Activated CD8-positive, alpha-beta memory T cell treated with anti-CD3 and anti-CD28 coated beads for 4 hours (primary cell): ENCODE measurements at regions not wholly inside any gene's neighbourhood (a gene's known extent, or its start where the extent isn't known, plus 50 kb on each side); places are given as distances from the start of the nearest gene placed in this dataset.

ENCODE experiments used
- DNase-seq, 2 donors: peaks; one replicate each; pipeline ENCODE4 v3.0.0-alpha.2; 2020; ENCODE audit warnings: low read depth in 2 of 2

DNA sequence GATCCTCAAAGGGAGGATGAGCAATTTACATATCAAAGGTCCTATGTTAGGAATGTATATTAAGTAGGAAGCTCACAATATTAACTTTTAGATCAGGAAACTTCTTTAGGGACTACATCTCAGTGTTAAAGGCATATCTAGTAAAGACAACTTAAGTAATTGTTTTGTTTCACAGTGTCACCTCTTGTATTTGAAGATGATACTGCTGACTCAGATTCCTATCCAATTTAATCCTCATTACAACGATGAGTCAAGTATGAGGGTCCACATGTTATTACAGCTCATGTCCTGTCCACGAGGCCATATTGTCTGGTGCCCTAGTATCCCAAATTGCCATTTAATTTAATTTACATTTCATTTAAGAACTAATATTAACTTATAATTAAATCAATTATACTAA, 523.9 kb downstream of the CCDC85A start:
- no peak for DNase-seq

DNA sequence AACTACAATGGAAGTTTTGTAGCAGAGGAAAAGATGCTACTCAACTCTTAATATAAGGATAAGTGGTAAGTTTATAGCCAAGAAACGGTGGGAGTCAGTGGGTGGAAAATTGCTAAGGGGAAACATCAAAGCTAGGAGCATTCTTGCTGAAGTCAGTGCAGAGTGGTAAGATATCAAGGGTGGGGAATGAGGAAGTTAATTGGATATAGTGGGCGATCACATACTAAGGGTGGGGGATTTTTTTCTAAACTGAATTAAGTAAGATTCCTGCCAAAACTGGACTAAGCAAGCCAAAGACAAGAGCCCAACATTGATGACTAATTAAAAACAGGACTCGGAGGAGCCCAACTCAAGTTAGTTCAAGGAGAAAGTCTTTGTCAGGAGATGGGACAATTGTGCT, 525.4 kb downstream of the CCDC85A start:
- DNase-seq = no peak

DNA sequence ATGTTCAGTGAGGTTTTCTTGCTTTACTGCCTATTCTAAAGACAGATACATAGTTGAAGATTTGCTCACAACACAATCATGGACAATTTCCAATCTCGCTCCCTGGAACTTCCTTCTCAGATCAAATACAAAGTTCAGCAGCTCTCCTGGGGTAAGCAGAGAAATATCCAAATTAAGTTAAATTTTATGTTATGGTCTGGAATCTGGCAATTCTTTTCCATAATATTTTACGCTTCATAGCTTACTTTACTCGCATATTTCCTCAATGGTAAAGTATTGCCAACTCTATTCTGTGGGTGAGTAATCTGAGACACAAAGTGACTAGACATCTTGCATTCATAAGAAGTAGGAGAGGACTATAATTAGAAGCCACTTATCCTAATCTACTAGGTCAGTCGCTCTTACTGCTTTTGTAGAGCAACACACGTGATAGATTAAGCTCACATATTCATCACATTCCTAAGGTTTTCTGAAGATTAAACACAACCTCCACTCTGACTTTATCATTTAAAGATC, 529.4 kb downstream of the CCDC85A start:
- DNase-seq = no peak

DNA sequence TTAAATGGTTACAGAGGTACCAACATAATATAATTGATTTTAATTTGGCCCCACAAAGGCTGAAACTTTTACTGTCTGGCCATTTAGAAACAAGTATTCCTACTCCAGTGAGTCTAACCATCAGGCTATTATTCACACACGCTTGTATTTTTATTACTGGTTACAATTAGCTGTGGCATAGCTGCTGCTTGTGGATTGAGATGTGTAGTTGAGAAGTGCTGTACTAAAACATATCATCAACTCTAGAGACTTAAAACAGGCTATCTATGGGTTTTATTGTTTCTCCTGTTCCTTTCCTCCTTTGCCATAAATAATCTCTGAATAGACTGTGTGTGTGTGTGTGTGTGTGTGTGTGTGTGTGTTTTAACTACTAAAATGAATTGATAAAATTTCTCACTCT, 530.2 kb downstream of the CCDC85A start:
- DNase-seq = no peak

DNA sequence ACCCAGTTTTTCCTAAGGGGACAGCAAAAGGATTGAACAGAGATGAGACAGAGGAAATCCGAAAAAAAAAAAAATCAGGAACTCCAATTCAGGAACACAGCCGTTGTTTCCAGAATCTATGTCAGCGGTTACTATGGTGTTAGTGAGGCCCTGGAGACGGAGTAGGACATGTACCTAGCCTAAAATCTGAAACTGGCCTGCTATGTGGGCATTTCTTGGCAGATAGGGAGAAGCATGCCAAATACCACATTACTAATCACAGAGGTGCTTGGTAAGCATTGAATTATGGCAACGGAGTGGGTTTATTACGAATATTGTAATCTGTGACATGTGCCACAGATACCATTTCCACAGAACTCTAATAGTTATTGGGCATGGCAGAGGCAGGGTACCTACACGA, 530.6 kb downstream of the CCDC85A start:
- no peak for DNase-seq

DNA sequence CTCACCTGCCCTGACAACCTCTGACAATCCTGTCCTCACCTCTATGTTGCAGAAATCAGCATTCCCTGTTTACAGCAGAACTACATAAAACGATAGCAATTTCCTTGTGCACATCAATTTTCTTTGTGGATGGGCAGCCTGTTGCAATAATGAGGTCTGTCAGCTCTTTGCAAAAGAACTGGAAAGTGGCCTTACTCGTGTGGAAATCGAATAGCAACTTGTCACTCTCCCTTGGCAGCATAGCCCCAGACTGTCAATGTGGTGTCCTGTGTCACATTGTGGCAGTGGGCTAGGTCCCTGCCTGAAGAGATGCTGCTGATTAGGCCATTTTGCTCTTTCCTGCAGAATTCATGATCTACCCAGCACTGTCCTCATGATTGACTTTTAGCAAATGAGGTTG, 531.9 kb downstream of the CCDC85A start:
- no peak for DNase-seq

DNA sequence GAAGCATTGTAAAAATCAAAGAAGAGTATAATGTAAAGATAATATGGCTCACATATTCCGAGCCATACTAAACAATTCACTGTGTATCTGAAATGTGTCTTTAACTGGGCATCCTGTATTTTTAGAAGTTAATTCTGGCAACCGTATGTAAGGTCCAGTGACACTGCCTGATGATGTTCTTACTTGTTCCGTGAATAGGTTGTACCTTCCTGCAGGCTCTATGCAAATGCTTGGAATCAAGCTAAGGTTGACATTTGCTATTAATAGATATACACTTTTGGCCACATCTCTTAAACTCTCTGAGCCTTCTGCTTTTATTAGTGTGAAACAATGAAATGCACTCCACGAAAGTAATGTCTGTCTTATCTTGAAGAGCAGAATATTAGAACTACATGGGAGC, 534.6 kb downstream of the CCDC85A start:
- no peak for DNase-seq

DNA sequence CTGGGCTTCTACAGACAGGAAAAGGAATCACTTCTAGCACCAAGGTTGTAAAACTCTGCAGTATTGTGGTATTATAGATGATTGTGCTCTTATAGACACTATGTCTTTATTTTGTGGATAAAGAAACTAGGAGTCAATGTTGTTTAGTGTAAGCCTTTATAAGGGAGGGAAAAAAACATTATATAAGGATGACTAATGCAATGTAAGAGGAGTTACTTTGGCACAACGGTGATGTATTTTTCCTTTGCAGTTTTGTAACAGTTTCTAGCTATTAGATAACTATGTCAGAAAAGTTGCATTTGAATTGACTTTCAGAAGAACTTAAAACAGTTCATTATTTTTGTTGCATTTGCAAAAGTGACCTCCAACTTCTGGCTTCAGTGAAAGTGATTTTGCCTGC, 545.4 kb downstream of the CCDC85A start:
- no peak for DNase-seq

DNA sequence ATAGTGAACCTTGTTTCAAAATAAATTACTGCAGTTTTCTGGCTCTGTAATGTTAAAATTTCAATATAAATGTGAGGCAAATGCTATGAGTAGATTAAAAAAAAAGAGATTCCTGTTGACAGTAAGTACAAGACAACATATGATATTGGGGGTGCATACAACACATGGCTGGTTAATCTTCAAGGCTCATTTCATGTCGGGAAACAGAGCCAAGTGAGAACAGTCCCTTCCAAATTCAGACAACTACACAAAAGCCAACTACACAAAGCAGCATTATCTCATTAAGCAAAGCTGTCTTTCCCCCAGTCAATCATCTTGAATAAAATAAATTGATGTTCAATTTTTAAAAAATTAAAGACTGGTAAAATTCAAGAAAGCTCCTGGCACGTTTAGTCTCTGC, 549.2 kb downstream of the CCDC85A start:
- DNase-seq = no peak

DNA sequence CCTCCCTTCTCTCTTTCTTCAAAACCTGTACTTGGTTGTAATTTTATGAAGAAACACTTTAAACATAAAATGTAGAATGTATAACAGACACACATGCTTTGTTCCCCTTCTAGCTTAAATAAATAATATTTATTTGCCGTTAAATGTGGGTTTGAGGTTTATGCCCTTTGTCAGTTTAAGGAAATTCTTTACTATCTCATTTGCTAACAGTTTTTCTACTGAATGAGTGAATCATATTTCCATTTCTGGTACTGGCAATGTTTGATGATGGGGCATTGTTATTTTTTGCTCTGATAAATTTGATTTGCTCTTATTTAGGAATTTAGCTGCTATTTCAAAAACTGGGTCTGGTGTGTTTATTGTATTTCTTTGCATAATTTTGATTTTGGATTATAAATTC, 555.6 kb downstream of the CCDC85A start:
- DNase-seq = no peak

DNA sequence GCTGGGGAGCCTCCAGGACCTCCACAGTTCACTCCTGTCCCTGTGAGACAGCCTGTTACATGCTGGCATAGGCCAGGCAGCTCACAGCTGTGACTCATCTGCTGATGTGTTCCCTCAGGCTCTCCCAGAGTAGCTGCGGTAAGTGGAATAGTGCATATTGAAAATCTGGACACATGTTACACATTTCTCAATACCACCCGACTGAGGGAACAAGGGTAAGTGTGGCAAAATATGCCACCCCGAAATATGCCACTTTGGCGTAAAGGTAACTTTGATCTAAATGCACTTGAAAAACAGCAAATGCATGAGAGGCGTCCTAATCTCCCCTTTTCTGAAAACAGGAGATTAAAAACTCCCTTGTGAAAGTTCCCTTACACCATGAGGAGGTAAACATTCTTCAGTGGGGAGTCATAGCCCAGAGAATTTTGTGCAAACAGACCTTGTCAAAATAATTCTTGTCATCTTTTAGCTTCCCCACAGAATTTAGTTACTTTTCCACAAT, 557.9 kb downstream of the CCDC85A start:
- no peak for DNase-seq

DNA sequence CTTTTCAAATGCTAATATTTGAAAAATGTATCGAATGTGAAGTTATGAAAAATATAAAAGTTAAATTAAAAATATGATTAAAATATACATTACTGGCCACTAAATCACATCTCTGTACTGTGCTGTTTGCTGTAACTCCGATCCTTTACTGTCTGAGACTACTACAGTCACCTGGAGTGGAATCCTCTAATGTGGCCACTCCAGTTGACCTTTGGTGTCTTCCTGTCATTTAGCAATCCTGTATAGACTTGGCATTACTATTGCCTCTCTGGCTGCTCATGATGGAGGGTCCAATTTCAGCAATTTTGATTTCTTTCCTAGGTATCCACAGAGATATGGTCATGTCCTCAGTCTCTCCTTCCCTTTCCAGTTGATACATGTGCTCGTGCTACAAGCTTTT, 560.0 kb downstream of the CCDC85A start:
- no peak for DNase-seq

DNA sequence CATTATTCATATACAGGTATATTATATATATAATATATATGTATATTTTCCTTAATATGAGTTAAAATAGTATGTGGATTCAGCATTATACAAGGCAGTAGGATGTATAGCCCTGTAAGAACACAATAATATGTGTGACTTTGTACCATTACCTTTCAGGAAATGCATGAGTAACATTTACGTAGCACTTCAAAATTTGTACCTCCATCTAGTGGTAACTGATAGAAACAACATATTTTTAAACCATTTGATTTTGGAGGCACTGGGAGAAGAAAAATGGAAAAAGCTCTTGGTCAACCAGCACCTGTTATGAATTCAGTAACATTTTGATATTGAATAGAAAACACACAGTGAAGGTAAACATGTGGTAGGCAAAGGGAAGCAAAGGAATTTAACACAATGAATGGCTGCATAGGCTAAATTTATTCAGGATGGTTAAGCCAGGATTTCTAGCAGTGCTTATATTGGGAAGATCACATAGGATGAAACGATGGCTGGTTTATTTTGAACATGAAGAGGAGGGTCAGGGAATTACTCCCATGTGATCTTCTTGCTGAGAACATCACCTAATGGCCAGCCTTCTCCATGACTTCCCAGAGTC, 565.5 kb downstream of the CCDC85A start:
- DNase-seq = no peak

DNA sequence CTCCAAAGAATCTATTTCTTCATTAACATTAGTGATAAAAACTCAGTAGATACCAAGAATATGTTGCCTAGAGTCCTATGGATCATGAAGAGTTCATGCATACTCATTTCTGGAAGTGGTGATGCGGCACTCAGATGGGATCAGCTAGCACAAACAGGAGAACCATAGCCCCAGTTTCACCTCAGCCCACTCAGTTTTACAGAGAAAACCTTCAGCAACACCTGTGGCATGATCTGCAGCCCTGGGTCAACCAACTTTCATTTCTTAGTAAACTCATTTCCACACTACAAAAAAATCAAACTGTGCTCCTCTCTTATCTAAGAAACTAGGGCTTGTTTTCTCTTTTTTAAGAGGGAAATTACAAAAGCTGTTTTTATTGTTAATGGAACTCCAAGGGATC, 569.4 kb downstream of the CCDC85A start:
- DNase-seq = no peak

DNA sequence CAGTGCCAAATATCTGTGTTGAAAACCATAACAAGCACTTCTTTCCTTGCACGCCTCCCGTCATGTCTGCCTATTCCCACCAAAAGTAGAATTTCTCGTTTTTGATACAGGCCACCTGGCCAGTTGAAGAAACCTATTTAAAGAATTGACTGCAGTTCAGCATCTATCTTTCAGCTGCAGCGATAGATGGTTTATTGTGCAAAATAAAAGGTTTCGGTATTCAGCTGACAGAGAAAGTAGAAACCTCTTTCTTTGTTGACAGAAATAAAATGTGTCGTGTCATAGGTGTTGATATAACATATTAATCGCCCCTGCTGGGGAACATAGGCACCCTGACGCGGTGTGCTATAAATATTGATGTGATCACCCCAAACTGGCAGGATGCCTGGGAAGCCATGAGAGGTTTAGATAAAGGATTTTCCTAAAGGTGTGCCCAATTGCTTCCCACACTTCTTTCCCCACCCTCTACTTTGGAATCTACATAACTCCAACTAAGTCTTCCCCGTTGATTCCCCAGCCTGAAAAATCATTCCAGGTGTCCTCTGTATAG, 570.4 kb downstream of the CCDC85A start:
- no peak for DNase-seq

DNA sequence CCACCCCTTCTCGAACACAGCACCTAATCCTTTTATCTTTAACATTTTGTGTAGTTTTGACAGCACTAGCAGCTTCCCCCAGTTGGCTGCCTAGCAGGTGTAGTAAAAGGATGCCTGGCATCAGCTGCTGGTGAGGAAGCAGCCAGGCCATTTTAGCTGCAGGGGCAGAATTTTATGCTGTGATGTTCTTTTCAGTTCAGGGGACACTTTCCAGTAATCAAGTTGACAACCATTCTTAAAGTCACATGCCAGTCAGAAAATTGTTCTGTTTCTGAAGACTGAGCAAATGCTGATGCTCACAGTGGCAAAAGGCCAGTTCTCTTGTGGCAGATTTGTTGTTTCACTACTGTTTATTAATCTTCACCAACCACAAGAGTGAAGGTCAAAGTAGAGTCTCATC, 570.8 kb downstream of the CCDC85A start:
- no peak for DNase-seq

DNA sequence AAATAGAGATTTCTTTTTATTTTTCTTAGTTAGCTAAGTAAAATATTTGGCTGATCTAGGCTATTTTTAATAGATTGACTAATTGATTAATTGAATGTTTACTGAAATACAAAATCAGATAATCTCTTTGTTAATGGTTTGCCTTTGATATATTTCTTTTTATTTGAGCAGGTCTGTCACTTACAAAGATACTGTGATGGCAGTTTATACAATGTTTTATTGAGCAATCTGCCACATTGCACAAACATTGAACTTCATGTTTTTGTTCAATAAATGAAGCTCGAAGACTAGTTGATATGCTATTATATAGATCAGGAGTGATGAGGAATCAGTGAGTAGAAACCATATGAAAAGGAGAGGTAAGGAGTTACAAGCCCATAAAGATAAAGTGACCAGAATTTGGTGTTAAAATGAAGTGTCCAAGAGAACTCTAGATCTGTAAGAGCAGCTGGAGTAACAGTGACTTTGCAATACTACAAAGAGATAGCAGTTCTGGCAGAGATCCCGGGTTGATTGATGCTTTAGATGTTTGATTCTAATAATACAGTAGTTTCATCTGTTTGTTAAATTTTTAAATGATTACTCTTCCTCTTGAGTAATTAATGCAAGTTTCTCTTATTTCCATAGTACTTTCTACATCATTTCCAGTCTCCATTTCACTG, 574.2 kb downstream of the CCDC85A start:
- no peak for DNase-seq

DNA sequence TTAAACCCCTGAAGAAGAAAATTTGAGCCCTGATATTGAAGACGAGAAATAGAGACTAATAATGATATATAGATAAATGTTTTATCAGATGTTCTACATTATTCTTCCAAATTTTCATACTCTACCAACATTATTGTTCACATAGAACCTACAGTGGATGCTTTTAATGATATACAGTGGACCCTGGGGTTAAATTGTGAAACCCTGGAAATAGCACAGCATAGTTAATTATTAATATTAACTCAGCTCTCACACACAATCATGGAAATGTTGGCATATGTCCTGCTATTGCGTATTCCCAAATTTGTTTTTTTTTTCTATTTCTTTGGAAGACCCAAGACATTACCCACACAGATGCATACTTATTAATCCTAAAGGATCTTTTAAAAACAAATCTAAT, 579.9 kb downstream of the CCDC85A start:
- no peak for DNase-seq

DNA sequence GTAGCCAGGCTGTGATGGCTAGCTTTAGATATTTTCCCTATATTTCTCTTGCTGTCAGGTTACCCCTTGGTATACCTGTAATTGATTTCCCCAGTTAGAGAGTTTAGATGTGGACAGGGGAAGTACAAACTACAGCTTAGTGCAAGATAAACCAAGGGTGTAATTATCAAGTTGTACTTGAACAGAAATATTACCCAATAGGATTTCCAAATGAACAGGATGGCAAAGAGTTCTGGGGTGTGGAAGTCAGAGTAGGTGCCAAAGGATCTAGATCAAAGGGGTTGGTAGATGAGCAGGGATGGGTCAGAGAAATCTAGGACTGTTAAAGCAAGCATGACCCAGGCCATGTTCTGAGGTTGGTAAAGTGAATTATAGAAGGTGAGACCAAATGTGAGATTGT, 585.2 kb downstream of the CCDC85A start:
- no peak for DNase-seq

DNA sequence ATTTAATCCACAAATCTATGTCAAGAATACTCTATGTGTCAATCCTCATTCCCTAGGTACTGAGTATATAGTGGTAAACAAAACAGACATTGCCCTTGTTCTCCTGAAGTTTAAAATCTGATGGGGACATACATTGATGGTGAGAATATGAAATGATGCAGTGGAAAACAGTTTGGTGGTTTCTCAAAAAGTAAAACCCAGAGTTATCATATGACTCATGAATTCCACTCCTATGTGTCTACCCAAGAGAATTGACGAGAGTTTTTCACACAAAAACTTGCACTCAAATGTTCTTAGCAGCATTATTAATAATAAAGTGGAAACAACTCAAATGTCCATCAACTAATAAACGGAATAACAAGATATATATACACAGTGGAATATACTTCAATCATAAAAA, 586.7 kb downstream of the CCDC85A start:
- DNase-seq = no peak

DNA sequence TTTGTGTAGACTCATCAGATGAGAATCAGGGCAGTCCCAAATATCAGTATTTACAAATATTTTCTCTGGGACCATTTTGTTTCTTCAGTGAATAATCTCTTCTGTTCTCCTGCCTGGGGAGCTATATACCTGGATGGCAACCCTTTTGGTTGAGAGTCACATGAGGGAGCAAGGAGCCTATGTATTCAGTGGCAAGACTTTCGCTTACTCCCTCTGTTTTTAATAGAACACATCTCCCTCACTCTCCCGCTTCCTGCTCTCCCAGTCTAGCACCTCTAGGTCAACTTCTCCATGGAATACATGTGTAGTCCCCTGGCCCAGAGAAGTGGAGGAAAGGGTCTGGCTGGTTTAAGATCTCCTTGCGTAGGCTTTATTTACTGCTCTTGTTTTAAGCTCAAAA, 600.3 kb downstream of the CCDC85A start:
- no peak for DNase-seq

DNA sequence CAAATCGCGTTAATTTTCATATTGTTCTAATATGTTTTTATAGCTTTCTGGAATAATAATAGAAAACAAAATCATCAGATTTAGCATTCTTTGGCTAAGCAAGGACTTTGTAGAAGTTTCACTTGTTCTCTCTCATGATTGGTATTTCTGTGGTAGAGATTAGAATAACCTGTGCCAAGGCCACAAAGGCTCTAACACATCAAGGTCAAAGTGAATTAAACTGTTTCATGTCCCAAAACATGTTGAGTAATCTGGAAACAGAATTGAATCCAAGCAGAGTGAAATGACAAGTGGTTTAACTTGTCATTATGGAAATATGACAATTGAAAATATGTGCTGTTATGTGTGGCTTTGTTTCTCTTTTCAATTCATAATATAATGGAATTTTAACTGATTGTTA, 617.4 kb downstream of the CCDC85A start:
- no peak for DNase-seq

DNA sequence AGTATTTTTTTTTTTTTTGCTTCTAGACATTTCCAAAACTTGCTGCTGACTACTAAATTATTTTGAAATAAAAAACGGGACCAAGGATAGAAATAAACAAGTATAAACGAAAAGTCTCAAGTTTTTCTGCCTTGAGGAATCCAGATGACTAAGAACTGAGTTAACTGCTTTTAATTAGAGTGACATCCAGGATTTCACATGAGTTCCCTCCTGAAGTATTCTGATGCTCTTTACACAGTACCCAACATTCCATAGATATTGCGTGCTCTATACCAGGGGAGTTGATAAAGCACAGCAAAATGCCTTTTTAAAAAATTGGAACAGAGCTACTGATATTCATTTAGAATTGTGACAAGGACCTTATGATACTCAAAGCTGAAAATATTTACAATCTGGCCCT, 618.0 kb downstream of the CCDC85A start:
- no peak for DNase-seq
